K562 (cell line): ENCODE measurements at regions not wholly inside any gene's neighbourhood (a gene's known extent, or its start where the extent isn't known, plus 50 kb on each side); places are given as distances from the start of the nearest gene placed in this dataset.

ENCODE experiments used
- ATAC-seq: fragments of 200-7000 bp; cut with Tn5 transposase; 3 replicates; pipeline ENCODE4 v1.9.1; 2020; ENCODE audit warnings: moderate library complexity
- BruUV-seq: library from RNA; stranded (reverse); fragments of 400-500 nt; replicated peaks from 2 replicates; lab custom pipeline; 2021; lab: Mats Ljungman, UMichigan
- CTCF ChIA-PET: fragments of 300-600 bp; formaldehyde crosslinking; extraction: SDS; loops from one replicate; lab custom pipeline; 2021; ENCODE audit warnings: low intra/inter-chr PET ratio; lab: Yijun Ruan, JAX
- POLR2A ChIA-PET: fragments of 300-600, 350-650 bp; sonication (Branson Sonifier 250); formaldehyde crosslinking; extraction: SDS; loops from one replicate; lab custom pipeline; 2021; ENCODE audit warnings: antibody characterized with exemption, inconsistent platforms; lab: Yijun Ruan, JAX
- DNase-seq, 4 experiments: peaks; one replicate each; pipeline versions ENCODE4 v3.0.0 to v3.0.0-alpha.2; 2011 to 2018; ENCODE audit warnings: low spot score in 3 of 4, mixed read lengths in 3 of 4; ENCODE audit errors: extremely low read depth in 1 of 4
- FAIRE-seq: peaks from 2 replicates; lab custom pipeline; 2011; peaks lifted over from hg19 to GRCh38; lab: Jason Lieb, UNC
- H2AFZ ChIP-seq: 2 replicates; pipeline ENCODE4 v1.6.0; 2011; ENCODE audit warnings: low read depth, low read length, control low read depth, inconsistent platforms
- H3K27ac ChIP-seq: fragments of 200-600 bp; 3 replicates; pipeline ENCODE4 v1.8.0; 2011; ENCODE audit warnings: low read depth, mild to moderate bottlenecking, control low read depth, inconsistent platforms, low read length, moderate library complexity, mixed read lengths; ENCODE audit errors: extremely low read depth
- H3K27me3 ChIP-seq, 2 experiments: fragments of 300-600 bp in 1 of 2; 2 replicates in 1 of 2; 3 replicates in 1 of 2; pipeline versions ENCODE4 v1.6.0 to v1.8.0; 2011; ENCODE audit warnings: inconsistent platforms in 2 of 2, low read length in 2 of 2, mild to moderate bottlenecking in 1 of 2, mixed read lengths in 1 of 2, moderate library complexity in 1 of 2; ENCODE audit not compliant: control insufficient read depth in 2 of 2, insufficient read depth in 2 of 2
- H3K36me3 ChIP-seq: fragments of 300-600 bp; 3 replicates; pipeline ENCODE4 v1.8.0; 2011; ENCODE audit warnings: mild to moderate bottlenecking, low read length, inconsistent platforms; ENCODE audit not compliant: control insufficient read depth, insufficient read depth
- H3K4me1 ChIP-seq, 2 experiments: fragments of 200-600 bp in 1 of 2; replicated peaks in 1 of 2; 2 replicates in 1 of 2; 3 replicates in 1 of 2; pipeline versions ENCODE4 v1.5.1 to v1.8.0; 2011; ENCODE audit warnings: inconsistent platforms in 2 of 2, low read length in 2 of 2, mild to moderate bottlenecking in 1 of 2, mixed read lengths in 1 of 2, moderate library complexity in 1 of 2; ENCODE audit not compliant: control insufficient read depth in 2 of 2, insufficient read depth in 2 of 2
- H3K4me2 ChIP-seq: 2 replicates; pipeline ENCODE4 v1.6.1; 2011; ENCODE audit warnings: low read length, control low read depth, inconsistent platforms, mixed read lengths; ENCODE audit not compliant: insufficient read depth
- H3K4me3 ChIP-seq: fragments of 200-600 bp; sonication (generic), shearing (Covaris generic); 2 replicates; pipeline ENCODE4 v1.5.1; 2016; ENCODE audit warnings: control low read depth, inconsistent platforms
- H3K79me2 ChIP-seq: fragments of 200-600 bp; 3 replicates; pipeline ENCODE4 v1.8.0; 2011; ENCODE audit warnings: low read length, inconsistent platforms; ENCODE audit not compliant: control insufficient read depth, insufficient read depth
- H3K9ac ChIP-seq, 2 experiments: 2 replicates each; pipeline versions ENCODE4 v1.6.0 to v1.6.1; 2011; ENCODE audit warnings: low read depth in 2 of 2, low read length in 2 of 2, control low read depth in 1 of 2, inconsistent platforms in 1 of 2, mild to moderate bottlenecking in 1 of 2, mixed read lengths in 1 of 2; ENCODE audit not compliant: insufficient read depth in 1 of 2
- H3K9me1 ChIP-seq: one replicate; pipeline ENCODE4 v1.6.0; 2011; ENCODE audit warnings: inconsistent platforms, mild to moderate bottlenecking, low read length, moderate library complexity; ENCODE audit not compliant: control insufficient read depth, insufficient read depth
- H3K9me3 ChIP-seq: replicated peaks from 2 replicates; pipeline ENCODE4 v1.5.1; 2011; ENCODE audit warnings: low read depth, low read length, inconsistent platforms; ENCODE audit not compliant: control insufficient read depth, insufficient read depth
- H4K20me1 ChIP-seq: replicated peaks from 2 replicates; pipeline ENCODE4 v1.6.1; 2011; ENCODE audit warnings: low read length, inconsistent platforms, mixed read lengths; ENCODE audit not compliant: control insufficient read depth, insufficient read depth
- BMI1 ChIP-seq: fragments of 150-350 bp; IDR thresholded peaks from 2 replicates; pipeline ENCODE4 v1.6.1; 2014; ENCODE audit warnings: low read length
- FOSL1 ChIP-seq: fragments of 200-800 bp; sonication (Bioruptor generic); conservative IDR thresholded peaks from 2 replicates; pipeline ENCODE4 v1.6.1; 2016; ENCODE audit warnings: missing genetic modification characterization, missing compliant biosample characterization
- HNRNPH1 ChIP-seq: fragments of 200-400 bp; formaldehyde crosslinking; optimal IDR thresholded peaks from 2 replicates; pipeline ENCODE3; 2017; ENCODE audit warnings: low read depth, mild to moderate bottlenecking, low read length, moderate library complexity
- NONO ChIP-seq, 2 experiments: fragments of 200-400 bp in 1 of 2; fragments of 450-650 bp in 1 of 2; formaldehyde crosslinking in 1 of 2; IDR thresholded peaks; 2 replicates each; pipeline ENCODE4 v1.6.1; 2017; ENCODE audit warnings: low read depth in 2 of 2, mild to moderate bottlenecking in 2 of 2, moderate library complexity in 2 of 2, low read length in 1 of 2
- THAP7 ChIP-seq: fragments of 250-450 bp; sonication (Bioruptor Pico); IDR thresholded peaks from 2 replicates; pipeline ENCODE4 v1.5.0; 2021
- ZBTB17 ChIP-seq: fragments of 450-650 bp; formaldehyde crosslinking; IDR thresholded peaks from 2 replicates; pipeline ENCODE4 v1.4.0; 2020; ENCODE audit warnings: mild to moderate bottlenecking
- ZNF23 ChIP-seq: fragments of 250-450 bp; sonication (Bioruptor Pico); IDR thresholded peaks from 2 replicates; pipeline ENCODE4 v1.4.0; 2020; ENCODE audit warnings: mild to moderate bottlenecking
- ZNF347 ChIP-seq: fragments of 450-650 bp; formaldehyde crosslinking; IDR thresholded peaks from 2 replicates; pipeline ENCODE4 v1.4.0; 2020; ENCODE audit warnings: low read depth, mild to moderate bottlenecking, moderate library complexity
- WGBS: fragments of 100-300 bp; shearing (Covaris generic); methylation state at CpG from one replicate; pipeline ENCODE4 v1.1.6; 2016; ENCODE audit warnings: low coverage, mixed read lengths; ENCODE audit not compliant: insufficient coverage; ENCODE audit errors: missing lambda C conversion rate; 5-methylcytosine and 5-hydroxymethylcytosine counted together
- in situ Hi-C: fragments of 300-500 bp; cut with MboI; formaldehyde crosslinking; loops from 4 replicates; pipeline ENCODE4 v1.15.0; 2018; ENCODE audit warnings: inconsistent platforms, mixed read lengths
- intact Hi-C: fragments of 100-400 bp; cut with micrococcal nuclease; formaldehyde crosslinking; loops from 2 replicates; pipeline ENCODE4 v1.14.2; 2022
- TF ChIP-seq, protein P1 (sequence below): fragments of 250-450 bp; sonication (Bioruptor Pico); IDR thresholded peaks from 2 replicates; pipeline ENCODE4 v1.8.0; 2021; ENCODE audit warnings: mild to moderate bottlenecking, moderate library complexity
- TF ChIP-seq, protein P2 (sequence below), 2 experiments: IDR thresholded peaks; 2 replicates each; pipeline ENCODE4 v1.6.1; 2012; ENCODE audit warnings: improper control_type of control experiment in 2 of 2, low read depth in 2 of 2, low read length in 2 of 2, borderline replicate concordance in 1 of 2

- FAIRE-seq, result no peak
- H3K9me1 ChIP-seq, result no peaks in the 10 kb centered on the region
Observed at GRCh38 chr1:17990401-17990800, 117.2 kb upstream of the IGSF21 start.

More at GRCh38 chr1:17990401-17990800, 117.2 kb upstream of the IGSF21 start:
- DNase-seq (no peak), ATAC-seq (no peak)
- ChIA-PET CTCF (no interaction called here), POLR2A (no interaction called here)
- no TSS peak for BruUV-seq
- Histone ChIP-seq H2AFZ (no peak overlapping the region), H3K36me3 (no peaks in the 10 kb centered on the region), H3K4me1 (no peaks in the 10 kb centered on the region), H3K9me3 (no peaks in the 10 kb centered on the region), H3K9ac (no peak overlapping the region), H3K27ac (no peak overlapping the region), H3K4me3 (no peak overlapping the region), H3K27me3 (no peaks in the 10 kb centered on the region; a peak in 1 of 5 replicates), H4K20me1 (no peaks in the 10 kb centered on the region; the same call in 1 of the 2 replicates), H3K79me2 (no peaks in the 10 kb centered on the region), H3K4me2 (no peak overlapping the region)
- 0% methylated on average over 1 of the region's 1 CpG for whole genome bisulfite sequencing
- TF ChIP-seq HNRNPH1 (no peak), NONO (IDR thresholded peaks at IDR 0.05; ENCODE audit: low read depth in 2 of 2, low read length in 1 of 2) (no peak), THAP7 (no peak), ZNF23 (CRISPR knock-in tag) (peak; percentile 59; the same call in 1 of the 2 replicates), ZNF347 (CRISPR knock-in tag) (no peak), FOSL1 (tag) (no peak), ZBTB17 (CRISPR knock-in tag) (peak; percentile 54; the same call in 1 of the 2 replicates), BMI1 (no peak)
- TF ChIP-seq, protein P1, sequence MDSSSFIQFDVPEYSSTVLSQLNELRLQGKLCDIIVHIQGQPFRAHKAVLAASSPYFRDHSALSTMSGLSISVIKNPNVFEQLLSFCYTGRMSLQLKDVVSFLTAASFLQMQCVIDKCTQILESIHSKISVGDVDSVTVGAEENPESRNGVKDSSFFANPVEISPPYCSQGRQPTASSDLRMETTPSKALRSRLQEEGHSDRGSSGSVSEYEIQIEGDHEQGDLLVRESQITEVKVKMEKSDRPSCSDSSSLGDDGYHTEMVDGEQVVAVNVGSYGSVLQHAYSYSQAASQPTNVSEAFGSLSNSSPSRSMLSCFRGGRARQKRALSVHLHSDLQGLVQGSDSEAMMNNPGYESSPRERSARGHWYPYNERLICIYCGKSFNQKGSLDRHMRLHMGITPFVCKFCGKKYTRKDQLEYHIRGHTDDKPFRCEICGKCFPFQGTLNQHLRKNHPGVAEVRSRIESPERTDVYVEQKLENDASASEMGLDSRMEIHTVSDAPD, result no peak
- TF ChIP-seq, protein P2, sequence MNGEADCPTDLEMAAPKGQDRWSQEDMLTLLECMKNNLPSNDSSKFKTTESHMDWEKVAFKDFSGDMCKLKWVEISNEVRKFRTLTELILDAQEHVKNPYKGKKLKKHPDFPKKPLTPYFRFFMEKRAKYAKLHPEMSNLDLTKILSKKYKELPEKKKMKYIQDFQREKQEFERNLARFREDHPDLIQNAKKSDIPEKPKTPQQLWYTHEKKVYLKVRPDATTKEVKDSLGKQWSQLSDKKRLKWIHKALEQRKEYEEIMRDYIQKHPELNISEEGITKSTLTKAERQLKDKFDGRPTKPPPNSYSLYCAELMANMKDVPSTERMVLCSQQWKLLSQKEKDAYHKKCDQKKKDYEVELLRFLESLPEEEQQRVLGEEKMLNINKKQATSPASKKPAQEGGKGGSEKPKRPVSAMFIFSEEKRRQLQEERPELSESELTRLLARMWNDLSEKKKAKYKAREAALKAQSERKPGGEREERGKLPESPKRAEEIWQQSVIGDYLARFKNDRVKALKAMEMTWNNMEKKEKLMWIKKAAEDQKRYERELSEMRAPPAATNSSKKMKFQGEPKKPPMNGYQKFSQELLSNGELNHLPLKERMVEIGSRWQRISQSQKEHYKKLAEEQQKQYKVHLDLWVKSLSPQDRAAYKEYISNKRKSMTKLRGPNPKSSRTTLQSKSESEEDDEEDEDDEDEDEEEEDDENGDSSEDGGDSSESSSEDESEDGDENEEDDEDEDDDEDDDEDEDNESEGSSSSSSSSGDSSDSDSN (IDR thresholded peaks at IDR 0.05; ENCODE audit: borderline replicate concordance in 1 of 2, low read depth in 2 of 2, low read length in 2 of 2), result no peak
- in situ Hi-C loops (no loop called here), intact Hi-C loops (no loop called here)
